ENCODE measurements at regions not wholly inside any gene's neighbourhood (a gene's known extent, or its start where the extent isn't known, plus 50 kb on each side); places are given as distances from the start of the nearest gene placed in this dataset.

DNA sequence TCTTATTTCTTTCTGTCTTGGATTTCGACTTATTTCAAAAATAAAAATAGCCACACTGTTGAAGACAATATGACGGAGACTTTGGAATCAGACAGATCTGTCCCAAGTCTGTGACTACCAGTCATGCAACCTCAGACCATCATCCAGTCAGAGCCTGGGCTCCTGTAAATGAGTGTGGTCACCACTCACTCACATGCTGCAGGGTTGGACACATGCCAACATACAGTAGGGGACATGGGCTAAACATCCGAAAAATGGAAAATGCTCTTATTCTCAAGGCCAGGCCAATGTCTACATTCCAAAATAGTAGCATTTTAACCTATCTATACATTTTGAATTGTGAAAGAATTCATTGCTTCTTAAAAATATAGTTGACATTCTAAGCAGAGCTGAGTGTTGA is 75.5 kb upstream of the EDNRB start:
- no peak overlapping the region for H3K4me3 ChIP-seq (ENCODE audit: low read depth, low read length)
- Mint-ChIP-seq H3K27ac (ENCODE audit: unreplicated experiment) (no peak overlapping the region), H3K9me3 (ENCODE audit: unreplicated experiment) (no peaks in the 10 kb centered on the region), H3K4me1 (ENCODE audit: low read depth, unreplicated experiment) (no peaks in the 10 kb centered on the region), H3K4me3 (ENCODE audit: unreplicated experiment) (no peak overlapping the region), H3K27me3 (ENCODE audit: insufficient read depth, unreplicated experiment) (peaks cover 3% of the 10 kb centered on the region), H3K36me3 (ENCODE audit: insufficient read depth, unreplicated experiment) (no peaks in the 10 kb centered on the region)
- intact Hi-C loops (cut with micrococcal nuclease; ENCODE audit: unreplicated experiment), result no loop called here
- no peak for DNase-seq
- BruUV-seq (replicated peaks), result no TSS peak
- no peaks in the 10 kb centered on the region for H3K9me3 ChIP-seq
- TF ChIP-seq, protein P1, sequence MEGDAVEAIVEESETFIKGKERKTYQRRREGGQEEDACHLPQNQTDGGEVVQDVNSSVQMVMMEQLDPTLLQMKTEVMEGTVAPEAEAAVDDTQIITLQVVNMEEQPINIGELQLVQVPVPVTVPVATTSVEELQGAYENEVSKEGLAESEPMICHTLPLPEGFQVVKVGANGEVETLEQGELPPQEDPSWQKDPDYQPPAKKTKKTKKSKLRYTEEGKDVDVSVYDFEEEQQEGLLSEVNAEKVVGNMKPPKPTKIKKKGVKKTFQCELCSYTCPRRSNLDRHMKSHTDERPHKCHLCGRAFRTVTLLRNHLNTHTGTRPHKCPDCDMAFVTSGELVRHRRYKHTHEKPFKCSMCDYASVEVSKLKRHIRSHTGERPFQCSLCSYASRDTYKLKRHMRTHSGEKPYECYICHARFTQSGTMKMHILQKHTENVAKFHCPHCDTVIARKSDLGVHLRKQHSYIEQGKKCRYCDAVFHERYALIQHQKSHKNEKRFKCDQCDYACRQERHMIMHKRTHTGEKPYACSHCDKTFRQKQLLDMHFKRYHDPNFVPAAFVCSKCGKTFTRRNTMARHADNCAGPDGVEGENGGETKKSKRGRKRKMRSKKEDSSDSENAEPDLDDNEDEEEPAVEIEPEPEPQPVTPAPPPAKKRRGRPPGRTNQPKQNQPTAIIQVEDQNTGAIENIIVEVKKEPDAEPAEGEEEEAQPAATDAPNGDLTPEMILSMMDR (IDR thresholded peaks at IDR 0.05; ENCODE audit: insufficient read depth in 1 of 2, low read depth in 1 of 2, low read length in 1 of 2, severe bottlenecking in 1 of 2, unreplicated experiment in 1 of 2), result no peak
- CTCF ChIA-PET, result no interaction called here
- no peaks in the 10 kb centered on the region for H3K36me3 ChIP-seq (ENCODE audit: control insufficient read depth, insufficient read depth, low read length)
- POLR2A ChIA-PET, result no interaction called here
- no peaks in the 10 kb centered on the region for H3K4me1 ChIP-seq
- H3K27me3 ChIP-seq (replicated peaks; ENCODE audit: control insufficient read depth, insufficient read depth, low read length), result no peaks in the 10 kb centered on the region

DNA sequence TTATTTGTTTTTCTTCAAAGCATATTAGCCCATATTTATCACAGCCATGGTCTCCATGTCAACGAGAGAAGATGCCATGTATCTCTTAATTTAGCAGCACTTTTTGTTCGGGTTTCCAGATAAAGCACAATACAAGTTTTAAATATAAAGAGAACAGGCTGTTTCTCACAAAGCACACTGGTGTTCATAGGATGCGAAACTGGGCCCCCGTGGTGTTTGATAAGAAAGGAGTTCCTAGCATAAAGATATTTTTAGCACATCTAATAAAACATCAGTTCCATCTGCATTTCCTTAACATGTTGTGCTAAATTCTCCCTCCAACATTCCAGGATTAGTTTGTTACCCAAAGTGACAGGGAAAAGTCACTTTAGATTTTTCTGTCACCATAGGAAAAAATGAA is 72.4 kb upstream of the EDNRB start:
- Mint-ChIP-seq H3K27ac (ENCODE audit: unreplicated experiment) (no peak overlapping the region), H3K27me3 (ENCODE audit: insufficient read depth, unreplicated experiment) (no peaks in the 10 kb centered on the region), H3K9me3 (ENCODE audit: unreplicated experiment) (no peaks in the 10 kb centered on the region)

DNA sequence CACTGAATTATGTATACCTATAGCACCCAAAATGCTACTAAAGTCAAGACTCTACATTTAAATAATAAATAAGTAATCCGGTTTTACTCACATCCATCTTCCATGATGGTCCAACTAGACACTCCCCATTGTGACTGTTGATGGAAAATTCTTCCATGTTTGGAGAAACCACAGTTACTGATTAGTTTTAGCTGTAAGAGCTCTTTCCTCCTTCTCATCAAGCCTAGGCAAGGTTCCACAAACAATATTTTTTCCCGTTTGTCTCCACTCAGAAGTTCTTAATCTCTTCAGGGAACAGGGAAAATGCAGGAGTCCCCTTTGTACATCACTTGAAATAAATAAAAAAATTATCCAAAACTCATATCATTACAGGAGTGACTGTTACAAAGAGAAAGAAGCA is 70.7 kb upstream of the EDNRB start:
- no peaks in the 10 kb centered on the region for H3K9me3 ChIP-seq
- no TSS peak for BruUV-seq (replicated peaks)
- no peaks in the 10 kb centered on the region for H3K36me3 ChIP-seq (ENCODE audit: control insufficient read depth, insufficient read depth, low read length)
- TF ChIP-seq, protein P1 (IDR thresholded peaks at IDR 0.05; ENCODE audit: insufficient read depth in 1 of 2, low read depth in 1 of 2, low read length in 1 of 2, severe bottlenecking in 1 of 2, unreplicated experiment in 1 of 2), result no peak
- no peak overlapping the region for H3K27ac Mint-ChIP-seq (ENCODE audit: unreplicated experiment)
- ChIA-PET POLR2A (no interaction called here), CTCF (no interaction called here)
- H3K4me1 Mint-ChIP-seq (ENCODE audit: low read depth, unreplicated experiment), result no peaks in the 10 kb centered on the region
- no peaks in the 10 kb centered on the region for H3K4me1 ChIP-seq
- no peak overlapping the region for H3K4me3 Mint-ChIP-seq (ENCODE audit: unreplicated experiment)
- no peaks in the 10 kb centered on the region for H3K27me3 ChIP-seq (replicated peaks; ENCODE audit: control insufficient read depth, insufficient read depth, low read length)
- no peaks in the 10 kb centered on the region for H3K27me3 Mint-ChIP-seq (ENCODE audit: insufficient read depth, unreplicated experiment)
- H3K9me3 Mint-ChIP-seq (ENCODE audit: unreplicated experiment), result no peaks in the 10 kb centered on the region
- DNase-seq, result no peak
- no peaks in the 10 kb centered on the region for H3K36me3 Mint-ChIP-seq (ENCODE audit: insufficient read depth, unreplicated experiment)
- intact Hi-C loops (cut with micrococcal nuclease; ENCODE audit: unreplicated experiment), result no loop called here
- no peak overlapping the region for H3K4me3 ChIP-seq (ENCODE audit: low read depth, low read length)

More for the DNA sequence above, 72.4 kb upstream of the EDNRB start:
- no peaks in the 10 kb centered on the region for H3K4me1 ChIP-seq
- H3K9me3 ChIP-seq, result no peaks in the 10 kb centered on the region
- TF ChIP-seq, protein P1 (IDR thresholded peaks at IDR 0.05; ENCODE audit: insufficient read depth in 1 of 2, low read depth in 1 of 2, low read length in 1 of 2, severe bottlenecking in 1 of 2, unreplicated experiment in 1 of 2), result no peak
- no peaks in the 10 kb centered on the region for H3K36me3 Mint-ChIP-seq (ENCODE audit: insufficient read depth, unreplicated experiment)
- H3K4me3 ChIP-seq (ENCODE audit: low read depth, low read length), result no peak overlapping the region
- no peaks in the 10 kb centered on the region for H3K4me1 Mint-ChIP-seq (ENCODE audit: low read depth, unreplicated experiment)
- intact Hi-C loops (cut with micrococcal nuclease; ENCODE audit: unreplicated experiment), result no loop called here
- no TSS peak for BruUV-seq (replicated peaks)
- no peaks in the 10 kb centered on the region for H3K36me3 ChIP-seq (ENCODE audit: control insufficient read depth, insufficient read depth, low read length)
- DNase-seq, result no peak
- H3K27me3 ChIP-seq (replicated peaks; ENCODE audit: control insufficient read depth, insufficient read depth, low read length), result no peaks in the 10 kb centered on the region
- ChIA-PET CTCF (no interaction called here), POLR2A (no interaction called here)
- H3K4me3 Mint-ChIP-seq (ENCODE audit: unreplicated experiment), result no peak overlapping the region
